HCT116 (cell line): ENCODE measurements at regions not wholly inside any gene's neighbourhood (a gene's known extent, or its start where the extent isn't known, plus 50 kb on each side); places are given as distances from the start of the nearest gene placed in this dataset.
"Not testable (repeated sequence)": the region's sequence is repeated elsewhere in the genome, so short reads cannot be mapped to it uniquely, and the experiment has no call there.

ENCODE experiments used
- ATAC-seq: fragments of 200-7000 bp; cut with Tn5 transposase; 2 replicates; pipeline ENCODE4 v1.9.1; 2020; ENCODE audit warnings: mild to moderate bottlenecking, moderate library complexity
- BruUV-seq: library from RNA; stranded (reverse); fragments of 400-500 nt; replicated peaks from 2 replicates; lab custom pipeline; 2021; lab: Mats Ljungman, UMichigan
- CTCF ChIA-PET: fragments of 300-600 bp; sonication (Branson Sonifier 250); formaldehyde crosslinking; loops from one replicate; lab custom pipeline; 2021; ENCODE audit warnings: antibody characterized with exemption; lab: Charles Lee
- POLR2A ChIA-PET: fragments of 300-600, 350-600 bp; sonication (Branson Sonifier 250); formaldehyde crosslinking; loops from one replicate; lab custom pipeline; 2021; ENCODE audit warnings: antibody characterized with exemption; lab: Charles Lee
- RAD21 ChIA-PET, 2 experiments: fragments of 300-600 bp; sonication (Branson Sonifier 250); formaldehyde crosslinking; loops; one replicate each; lab custom pipeline; 2023; ENCODE audit warnings: low total read pairs in 2 of 2; ENCODE audit not compliant: uncharacterized antibody in 2 of 2, unreplicated experiment in 2 of 2, low non-redundant PET in 1 of 2; lab: Charles Lee
- DNase-seq: peaks from one replicate; pipeline ENCODE4 v3.0.0-alpha.2; 2010; ENCODE audit warnings: low read depth, low spot score
- H2AFZ ChIP-seq: fragments of 200-600 bp; shearing (Covaris generic), sonication (generic); 2 replicates; pipeline ENCODE4 v1.6.1; 2017; ENCODE audit warnings: low read depth, mixed run types, mixed read lengths, antibody characterized with exemption, low read length; ENCODE audit not compliant: poor library complexity, severe bottlenecking
- H3K27ac ChIP-seq: 2 replicates; pipeline ENCODE4 v1.5.1; 2012; ENCODE audit warnings: low read depth, low read length
- H3K27me3 ChIP-seq: fragments of 200-600 bp; sonication (generic); 2 replicates; pipeline ENCODE4 v1.6.1; 2016; ENCODE audit warnings: mixed run types, low read length, mixed read lengths; ENCODE audit not compliant: insufficient read depth
- H3K36me3 ChIP-seq, 2 experiments: fragments of 200-500 bp in 1 of 2; fragments of 200-600 bp in 1 of 2; sonication (Bioruptor generic) in 1 of 2; sonication (generic) in 1 of 2; 2 replicates each; pipeline versions ENCODE4 v1.5.1 to v1.6.1; 2014 to 2016; ENCODE audit warnings: low read length in 2 of 2, inconsistent platforms in 1 of 2, mixed read lengths in 1 of 2, mixed run types in 1 of 2; ENCODE audit not compliant: insufficient read depth in 2 of 2, control insufficient read depth in 1 of 2
- H3K4me1 ChIP-seq, 2 experiments: fragments of 200-600 bp in 1 of 2; sonication (generic) in 1 of 2; 2 replicates each; pipeline versions ENCODE4 v1.5.1 to v1.6.1; 2012 to 2017; ENCODE audit warnings: low read length in 2 of 2, inconsistent platforms in 1 of 2, mild to moderate bottlenecking in 1 of 2, mixed read lengths in 1 of 2, mixed run types in 1 of 2, moderate library complexity in 1 of 2; ENCODE audit not compliant: insufficient read depth in 2 of 2, control insufficient read depth in 1 of 2
- H3K4me2 ChIP-seq: fragments of 200-600 bp; sonication (generic); 2 replicates; pipeline ENCODE4 v1.6.1; 2017; ENCODE audit warnings: mixed run types, low read length, mixed read lengths
- H3K4me3 ChIP-seq, 2 experiments: fragments of 200-600 bp in 1 of 2; sonication (generic) in 1 of 2; replicated peaks in 1 of 2; 2 replicates each; pipeline ENCODE4 v1.5.1; 2011 to 2016; ENCODE audit warnings: low read length in 2 of 2, control low read depth in 1 of 2, low read depth in 1 of 2, mild to moderate bottlenecking in 1 of 2, mixed read lengths in 1 of 2, mixed run types in 1 of 2
- H3K79me2 ChIP-seq: fragments of 200-600 bp; sonication (generic); 2 replicates; pipeline ENCODE4 v1.6.1; 2017; ENCODE audit warnings: mild to moderate bottlenecking, mixed run types, low read length, moderate library complexity, mixed read lengths; ENCODE audit not compliant: insufficient read depth
- H3K9ac ChIP-seq: fragments of 200-600 bp; sonication (generic); 2 replicates; pipeline ENCODE4 v1.6.1; 2016; ENCODE audit warnings: low read length, mixed read lengths
- H3K9me2 ChIP-seq: fragments of 200-600 bp; sonication (generic), shearing (Covaris generic); 2 replicates; pipeline ENCODE4 v1.6.1; 2017; ENCODE audit warnings: mixed run types, mild to moderate bottlenecking, moderate library complexity; ENCODE audit not compliant: insufficient read depth
- H3K9me3 ChIP-seq, 2 experiments: fragments of 200-500 bp in 1 of 2; fragments of 200-600 bp in 1 of 2; sonication (Bioruptor generic) in 1 of 2; sonication (generic) in 1 of 2; 2 replicates each; pipeline ENCODE4 v1.6.1; 2014 to 2017; ENCODE audit warnings: low read length in 2 of 2, mixed read lengths in 2 of 2, inconsistent platforms in 1 of 2, low read depth in 1 of 2, mild to moderate bottlenecking in 1 of 2, mixed run types in 1 of 2, moderate library complexity in 1 of 2; ENCODE audit not compliant: control insufficient read depth in 1 of 2, insufficient read depth in 1 of 2
- H4K20me1 ChIP-seq: fragments of 200-600 bp; sonication (generic), shearing (Covaris generic); 2 replicates; pipeline ENCODE4 v1.6.1; 2017; ENCODE audit warnings: mixed run types, mild to moderate bottlenecking, moderate library complexity; ENCODE audit not compliant: insufficient read depth
- CTCF ChIP-seq, 3 experiments: fragments of 200-600 bp in 1 of 3; sonication (generic) in 1 of 3; IDR thresholded peaks in 2 of 3; conservative IDR thresholded peaks in 1 of 3; 2 replicates each; pipeline ENCODE4 v1.5.1; 2012 to 2017; ENCODE audit warnings: low read depth in 2 of 3, low read length in 2 of 3, antibody characterized with exemption in 1 of 3, borderline replicate concordance in 1 of 3, control low read depth in 1 of 3, mild to moderate bottlenecking in 1 of 3, mixed read lengths in 1 of 3, mixed run types in 1 of 3, moderate library complexity in 1 of 3; ENCODE audit not compliant: insufficient read depth in 1 of 3
- POLR2AphosphoS5 ChIP-seq: IDR thresholded peaks from 2 replicates; pipeline ENCODE4 v1.6.1; 2011; ENCODE audit warnings: mild to moderate bottlenecking, low read depth, low read length, moderate library complexity
- TCF7L2 ChIP-seq: IDR thresholded peaks from 2 replicates; pipeline ENCODE4 v1.7.0; 2011; ENCODE audit warnings: borderline replicate concordance, inconsistent platforms; ENCODE audit not compliant: insufficient read depth, insufficient read length; ENCODE audit errors: extremely low read depth
- intact Hi-C: fragments of 100-400 bp; cut with micrococcal nuclease; formaldehyde crosslinking; loops from 2 replicates; pipeline ENCODE4 v1.10.0; 2022

- H3K4me3 ChIP-seq, H3K79me2 ChIP-seq, DNase-seq, H3K9me2 ChIP-seq, BruUV-seq, H3K27me3 ChIP-seq, H4K20me1 ChIP-seq, H3K4me1 ChIP-seq, H3K9ac ChIP-seq, ATAC-seq, H3K9me3 ChIP-seq, RAD21 ChIA-PET, H2AFZ ChIP-seq, POLR2A ChIA-PET, CTCF ChIA-PET, H3K36me3 ChIP-seq, H3K27ac ChIP-seq, H3K4me2 ChIP-seq, intact Hi-C loops: not testable (repeated sequence)
Measured at GRCh38 chr3:116519823-116520222, 74.5 kb upstream of the LSAMP start.

- ATAC-seq = no peak
- CTCF ChIA-PET = no interaction called here
Measured at GRCh38 chr3:116524453-116525210, 79.3 kb upstream of the LSAMP start.

More at GRCh38 chr3:116524453-116525210, 79.3 kb upstream of the LSAMP start:
- TF ChIP-seq TCF7L2 (no peak), CTCF (IDR thresholded peaks at IDR 0.05 in 2 of 3, conservative IDR thresholded peaks at IDR 0.05 in 1 of 3; ENCODE audit: borderline replicate concordance in 1 of 3, insufficient read depth in 1 of 3, low read depth in 2 of 3, low read length in 2 of 3) (no peak), POLR2AphosphoS5 (no peak)
- no peaks in the 10 kb centered on the region for H3K79me2 ChIP-seq
- no peak overlapping the region for H3K4me3 ChIP-seq
- no peaks in the 10 kb centered on the region for H3K27me3 ChIP-seq
- H3K9me2 ChIP-seq = no peaks in the 10 kb centered on the region
- H4K20me1 ChIP-seq = no peaks in the 10 kb centered on the region
- no peak overlapping the region for H2AFZ ChIP-seq
- POLR2A ChIA-PET = no interaction called here
- intact Hi-C loops = no loop called here
- RAD21 ChIA-PET = no interaction called here
- no peaks in the 10 kb centered on the region for H3K4me1 ChIP-seq
- H3K9ac ChIP-seq = no peak overlapping the region
- no peaks in the 10 kb centered on the region for H3K36me3 ChIP-seq
- no peaks in the 10 kb centered on the region for H3K9me3 ChIP-seq
- H3K27ac ChIP-seq = no peak overlapping the region
- no peak for DNase-seq
- no peak overlapping the region for H3K4me2 ChIP-seq
- no TSS peak for BruUV-seq
